ENCODE measurements at regions not wholly inside any gene's neighbourhood (a gene's known extent, or its start where the extent isn't known, plus 50 kb on each side); places are given as distances from the start of the nearest gene placed in this dataset.

DNA sequence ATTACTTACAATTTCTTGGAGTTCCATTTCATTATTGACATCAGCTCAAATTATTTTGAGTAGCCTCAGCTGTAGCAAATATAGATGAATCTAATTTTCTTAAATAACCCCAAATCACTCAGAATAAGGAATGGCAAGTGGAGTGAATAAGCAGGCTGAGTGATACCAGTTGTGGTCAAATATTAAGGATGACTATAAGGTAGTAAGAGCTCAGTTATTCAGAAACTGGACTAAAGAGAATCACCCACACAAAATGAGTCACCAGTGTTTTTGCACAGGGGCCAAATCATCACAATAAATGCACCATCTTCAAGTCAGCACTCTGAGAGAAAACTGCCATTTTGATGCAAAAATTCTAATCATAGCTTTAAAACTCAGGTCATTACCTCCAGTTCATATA is 128.9 kb upstream of the TARS1 start:
- TF ChIP-seq CTCF (conservative IDR thresholded peaks at IDR 0.05): no peak
- TF ChIP-seq EZH2 (IDR thresholded peaks at IDR 0.05; ENCODE audit: low read depth): no peak
